ENCODE measurements at regions not wholly inside any gene's neighbourhood (a gene's known extent, or its start where the extent isn't known, plus 50 kb on each side); places are given as distances from the start of the nearest gene placed in this dataset.

GRCh38 chr1:58836408-58836807 is 52.6 kb upstream of the JUN start:
- TF ChIP-seq CTCF (optimal IDR thresholded peaks at IDR 0.05 in 1 of 3, IDR thresholded peaks at IDR 0.05 in 1 of 3, conservative IDR thresholded peaks at IDR 0.05 in 1 of 3; ENCODE audit: extremely low read depth in 1 of 3, insufficient read depth in 2 of 3, low read length in 3 of 3) (no peak), EZH2 (IDR thresholded peaks at IDR 0.05; ENCODE audit: low read length) (no peak)
- Histone ChIP-seq H3K4me1 (ENCODE audit: control insufficient read depth, extremely low read depth, insufficient read depth, low read length) (peaks cover 11% of the 10 kb centered on the region), H3K9me3 (ENCODE audit: control insufficient read depth, low read depth, low read length) (no peaks in the 10 kb centered on the region), H4K20me1 (ENCODE audit: control insufficient read depth, extremely low read depth, insufficient read depth, low read length) (no peaks in the 10 kb centered on the region), H3K9ac (ENCODE audit: control insufficient read depth, extremely low read depth, insufficient read depth, low read length) (no peak overlapping the region), H3K9me1 (ENCODE audit: control insufficient read depth, extremely low read depth, insufficient read depth, low read length) (no peaks in the 10 kb centered on the region), H3K27me3 (ENCODE audit: control insufficient read depth, extremely low read depth, insufficient read depth, low read length) (no peaks in the 10 kb centered on the region), H3K36me3 (ENCODE audit: control insufficient read depth in 2 of 2, extremely low read depth in 1 of 2, insufficient read depth in 2 of 2, low read length in 2 of 2) (no peaks in the 10 kb centered on the region), H3K4me2 (ENCODE audit: control insufficient read depth, extremely low read depth, insufficient read depth, low read depth, low read length) (no peak overlapping the region), H3K4me3 (ENCODE audit: control insufficient read depth in 2 of 3, extremely low read depth in 1 of 3, insufficient read depth in 2 of 3, low read depth in 1 of 3, low read length in 3 of 3) (no peak overlapping the region), H3K79me2 (ENCODE audit: control insufficient read depth, insufficient read depth, low read length) (no peaks in the 10 kb centered on the region), H3K27ac (ENCODE audit: control insufficient read depth, insufficient read depth, low read length) (no peak overlapping the region), H2AFZ (ENCODE audit: control insufficient read depth, low read length) (no peak overlapping the region)
- FAIRE-seq (no peak), DNase-seq (ENCODE audit: low read depth, low spot score) (no peak)
- dilution Hi-C loops (cut with MboI; ENCODE audit: extremely low pct_ligation_motif_present, low sequenced_read_pairs): no loop called here

- Histone ChIP-seq H3K9me3 (ENCODE audit: control insufficient read depth, low read depth, low read length) (no peaks in the 10 kb centered on the region), H3K9me1 (ENCODE audit: control insufficient read depth, extremely low read depth, insufficient read depth, low read length) (no peaks in the 10 kb centered on the region), H3K4me3 (ENCODE audit: control insufficient read depth in 2 of 3, extremely low read depth in 1 of 3, insufficient read depth in 2 of 3, low read depth in 1 of 3, low read length in 3 of 3) (no peak overlapping the region), H3K4me2 (ENCODE audit: control insufficient read depth, extremely low read depth, insufficient read depth, low read depth, low read length) (no peak overlapping the region), H4K20me1 (ENCODE audit: control insufficient read depth, extremely low read depth, insufficient read depth, low read length) (no peaks in the 10 kb centered on the region), H3K79me2 (ENCODE audit: control insufficient read depth, insufficient read depth, low read length) (no peaks in the 10 kb centered on the region), H3K9ac (ENCODE audit: control insufficient read depth, extremely low read depth, insufficient read depth, low read length) (no peak overlapping the region), H3K4me1 (ENCODE audit: control insufficient read depth, extremely low read depth, insufficient read depth, low read length) (peaks cover 11% of the 10 kb centered on the region), H3K27ac (ENCODE audit: control insufficient read depth, insufficient read depth, low read length) (no peak overlapping the region), H3K36me3 (ENCODE audit: control insufficient read depth in 2 of 2, extremely low read depth in 1 of 2, insufficient read depth in 2 of 2, low read length in 2 of 2) (no peaks in the 10 kb centered on the region), H3K27me3 (ENCODE audit: control insufficient read depth, extremely low read depth, insufficient read depth, low read length) (no peaks in the 10 kb centered on the region), H2AFZ (ENCODE audit: control insufficient read depth, low read length) (no peak overlapping the region)
- dilution Hi-C loops (cut with MboI; ENCODE audit: extremely low pct_ligation_motif_present, low sequenced_read_pairs): no loop called here
- FAIRE-seq (peak; percentile 17), DNase-seq (ENCODE audit: low read depth, low spot score) (no peak)
- no peak for TF ChIP-seq EZH2 (IDR thresholded peaks at IDR 0.05; ENCODE audit: low read length)
- TF ChIP-seq CTCF (optimal IDR thresholded peaks at IDR 0.05 in 1 of 3, IDR thresholded peaks at IDR 0.05 in 1 of 3, conservative IDR thresholded peaks at IDR 0.05 in 1 of 3; ENCODE audit: extremely low read depth in 1 of 3, insufficient read depth in 2 of 3, low read length in 3 of 3): no peak
These were observed 54.0 kb upstream of the JUN start for GRCh38 chr1:58837886-58838285.
